GM21723 (cell line): ENCODE measurements at regions not wholly inside any gene's neighbourhood (a gene's known extent, or its start where the extent isn't known, plus 50 kb on each side); places are given as distances from the start of the nearest gene placed in this dataset.

Experiments
- ATAC-seq: cut with Tn5 transposase; IDR thresholded peaks from one replicate; pipeline ENCODE4 v1.9.1; 2021; ENCODE audit warnings: mild to moderate bottlenecking, moderate library complexity; ENCODE audit not compliant: unreplicated experiment

GRCh38 chr5:161042443-161042842 lies 190.4 kb upstream of the ATP10B start:
- ATAC-seq: no peak

- no peak for ATAC-seq
These were observed 188.8 kb upstream of the ATP10B start for GRCh38 chr5:161040818-161041217.

DNA sequence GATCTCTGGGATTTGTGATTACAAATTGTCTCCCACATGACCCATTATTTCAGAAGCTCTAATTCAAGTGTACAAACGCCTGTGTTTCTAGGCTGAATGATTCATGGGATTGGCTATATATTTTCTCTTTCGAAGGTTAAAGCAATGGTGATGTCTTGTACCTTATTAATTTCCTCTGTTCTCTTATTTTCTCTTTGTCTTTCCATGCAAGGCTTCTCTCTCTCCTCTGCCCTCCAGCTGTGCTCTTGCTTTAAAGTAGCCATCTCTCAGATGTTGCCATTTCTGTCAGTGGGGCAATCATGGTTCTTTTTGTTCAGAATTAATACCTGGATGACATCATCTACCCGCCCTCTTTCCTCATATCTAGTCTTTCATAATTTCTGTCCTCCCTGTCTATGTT lies 184.3 kb upstream of the ATP10B start:
- no peak for ATAC-seq

GRCh38 chr5:161034451-161034850 lies 182.4 kb upstream of the ATP10B start:
- ATAC-seq: no peak

- ATAC-seq: no peak
These were observed 178.2 kb upstream of the ATP10B start for GRCh38 chr5:161030229-161030628.

DNA sequence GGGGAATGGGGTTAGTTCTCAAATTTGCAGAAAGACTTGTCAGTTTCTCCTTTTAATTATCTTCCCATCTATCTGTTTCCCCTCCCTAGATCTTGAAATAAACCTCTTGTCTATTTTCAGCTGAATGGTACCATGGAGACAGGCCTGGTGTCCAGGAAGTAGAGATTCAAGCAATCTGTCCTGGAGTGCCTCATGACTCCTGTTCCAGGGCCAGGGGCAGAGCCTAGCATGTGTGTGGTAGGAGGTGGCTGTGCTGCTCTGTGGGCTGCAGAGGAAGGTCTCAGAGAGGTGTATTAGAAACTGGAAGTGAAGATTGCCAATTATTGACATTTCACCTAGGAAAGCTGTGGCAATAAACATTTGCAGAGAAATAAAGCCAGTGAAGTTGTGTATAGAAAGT lies 175.8 kb upstream of the ATP10B start:
- no peak for ATAC-seq

DNA sequence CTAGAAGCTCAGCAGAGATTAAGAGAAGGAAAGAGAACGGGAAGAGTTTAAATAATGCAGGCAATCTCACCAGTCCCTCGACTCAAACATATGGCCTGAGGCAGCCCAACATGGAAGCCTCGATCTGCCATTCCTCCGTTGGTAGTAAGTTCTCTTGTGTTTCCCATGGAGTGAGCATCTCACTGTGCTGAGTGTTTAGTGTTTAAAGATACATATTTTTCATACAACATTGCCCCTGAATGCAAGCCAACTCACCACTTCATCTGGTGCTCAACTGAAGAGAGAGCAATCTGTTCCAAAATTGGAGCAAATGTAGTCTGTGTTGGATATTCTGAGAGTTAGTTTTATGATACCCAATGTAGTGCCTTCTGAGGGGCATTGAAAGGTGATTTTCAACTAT lies 171.5 kb upstream of the ATP10B start:
- ATAC-seq: no peak

DNA sequence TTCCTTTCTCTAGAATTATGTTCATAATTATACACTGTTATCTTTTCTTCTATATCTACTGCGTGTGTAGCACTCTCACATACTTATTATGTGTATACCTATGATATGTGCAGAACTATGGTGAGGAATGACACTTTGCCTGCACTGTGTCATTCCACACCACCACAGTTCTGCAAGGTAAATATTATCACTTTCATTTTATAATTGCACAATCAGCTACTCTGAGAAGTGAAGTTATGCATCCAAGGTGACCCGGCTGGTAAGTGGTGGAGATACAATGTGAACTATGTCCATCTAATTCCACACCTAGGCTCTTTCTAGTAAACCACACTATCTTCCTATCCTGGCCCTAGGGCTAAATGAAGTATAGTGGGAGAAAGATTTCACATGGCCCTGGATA lies 170.1 kb upstream of the ATP10B start:
- ATAC-seq: no peak

DNA sequence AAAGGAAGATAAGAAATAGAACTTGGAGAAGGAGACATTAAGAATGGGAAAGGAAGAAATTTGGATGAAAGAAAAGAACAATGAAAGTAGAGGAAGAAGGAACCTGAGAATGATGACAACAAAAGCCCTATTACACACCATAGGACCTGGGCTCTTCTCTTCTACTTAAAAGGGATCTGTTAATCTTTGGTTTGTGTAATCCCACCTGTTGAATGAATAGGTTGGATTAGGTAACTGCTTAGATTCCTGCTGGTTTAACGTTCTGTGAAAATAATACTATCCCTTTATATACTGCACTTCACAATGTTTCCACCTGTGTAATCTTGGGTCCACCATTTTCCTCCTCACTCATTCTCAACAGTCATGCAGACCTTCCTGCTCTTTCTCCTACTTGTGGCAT lies 157.8 kb upstream of the ATP10B start:
- ATAC-seq: no peak

DNA sequence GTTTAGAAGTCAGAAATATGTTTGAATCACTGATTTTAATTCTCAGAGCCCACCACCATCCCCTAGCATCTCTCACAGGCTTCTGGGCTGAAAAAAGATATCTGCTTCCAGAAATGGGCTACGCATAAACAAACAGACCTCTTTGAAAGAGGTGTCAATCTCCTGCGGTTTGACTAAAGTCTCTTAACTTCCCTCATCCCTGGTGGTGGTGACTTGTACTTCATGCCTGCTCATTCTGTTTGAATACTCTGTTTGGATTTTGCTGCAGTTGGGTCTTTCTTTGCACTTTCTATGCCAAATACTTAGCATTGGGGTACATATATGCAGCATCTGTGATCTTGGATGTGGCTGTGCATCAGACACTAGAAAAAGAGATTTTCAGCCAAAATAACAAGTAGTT lies 157.2 kb upstream of the ATP10B start:
- ATAC-seq: no peak

DNA sequence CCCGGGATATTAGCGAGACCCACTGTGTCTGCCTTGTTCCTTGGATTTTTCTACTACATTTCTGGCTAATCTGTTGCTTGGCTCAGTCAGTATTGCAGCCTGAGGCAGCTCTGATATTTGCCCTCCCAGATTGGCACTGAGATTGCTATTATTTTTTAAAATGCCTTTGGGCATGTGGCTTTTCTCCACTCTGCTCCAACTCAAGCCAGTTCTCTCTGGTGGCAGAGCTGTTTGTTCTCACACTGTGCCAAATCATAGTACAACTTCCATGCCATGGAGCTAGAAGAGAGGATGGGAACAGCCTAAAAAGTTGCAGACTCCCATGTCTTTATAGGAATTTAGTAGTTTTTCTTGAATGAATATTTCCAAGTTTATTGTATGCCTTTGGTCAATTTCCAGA lies 155.9 kb upstream of the ATP10B start:
- ATAC-seq: no peak

- no peak for ATAC-seq
These were observed 150.6 kb upstream of the ATP10B start for GRCh38 chr5:161002571-161003074.

- ATAC-seq: peak; percentile 81
These were observed 149.6 kb upstream of the ATP10B start for GRCh38 chr5:161001604-161002003.

DNA sequence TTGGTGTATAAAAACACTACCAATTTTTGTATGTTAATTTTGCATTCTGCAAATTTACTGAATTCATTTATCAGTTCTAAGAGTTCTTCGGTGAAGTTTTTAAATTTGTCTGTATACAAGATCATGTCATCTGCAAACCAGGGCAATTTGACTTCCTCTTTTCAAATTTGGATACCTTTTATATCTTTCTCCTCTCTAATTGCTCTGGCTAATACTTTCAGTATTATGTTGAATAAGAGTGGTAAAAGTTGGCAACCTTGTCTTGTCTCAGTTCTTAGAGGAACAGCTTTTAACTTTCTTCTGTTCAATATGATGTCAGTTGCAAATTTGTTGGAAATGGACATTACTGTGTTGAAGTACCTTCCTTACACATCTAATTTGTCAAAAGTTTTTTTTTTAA lies 149.1 kb upstream of the ATP10B start:
- peak; percentile 54 for ATAC-seq

DNA sequence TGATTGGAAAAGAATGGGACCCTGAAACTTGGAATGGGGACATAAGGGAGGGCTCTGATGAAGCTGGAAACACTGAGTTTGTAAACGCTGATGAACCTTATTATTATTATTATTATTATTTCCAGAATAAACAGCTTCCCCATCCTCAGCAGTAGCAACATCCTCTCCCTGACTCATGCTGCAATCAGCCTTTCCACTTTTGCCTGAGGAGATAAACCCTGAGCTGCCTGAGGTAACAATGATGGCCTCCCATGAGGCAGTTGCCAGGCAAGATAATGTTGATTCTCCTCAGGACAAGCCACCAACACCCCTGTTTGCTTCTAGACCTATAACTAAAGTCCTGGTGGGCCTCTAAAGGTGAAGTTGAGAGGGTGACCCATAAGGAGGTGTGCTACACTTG lies 139.2 kb upstream of the ATP10B start:
- ATAC-seq: no peak

DNA sequence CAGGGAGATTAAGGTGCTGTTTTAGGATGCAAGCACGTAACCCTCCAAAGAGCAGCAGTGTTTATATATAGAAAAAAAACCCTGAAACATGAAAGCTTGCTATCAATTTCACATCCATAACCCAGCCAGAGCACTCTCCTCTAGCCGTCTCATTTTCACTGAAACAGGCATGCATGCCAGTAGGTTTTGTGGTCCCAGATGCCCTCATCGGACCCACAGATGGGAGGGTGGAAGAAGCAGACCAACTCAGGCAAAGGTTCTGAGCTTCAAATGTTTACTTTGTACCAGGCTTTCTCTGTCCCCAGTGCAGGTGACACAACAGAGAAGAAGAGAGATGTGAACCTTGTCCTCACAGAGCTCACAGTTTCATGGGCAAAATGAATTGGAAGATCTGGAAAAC lies 127.4 kb upstream of the ATP10B start:
- peak; percentile 29 for ATAC-seq

GRCh38 chr5:160978944-160979343 lies 126.9 kb upstream of the ATP10B start:
- ATAC-seq: peak; percentile 77

DNA sequence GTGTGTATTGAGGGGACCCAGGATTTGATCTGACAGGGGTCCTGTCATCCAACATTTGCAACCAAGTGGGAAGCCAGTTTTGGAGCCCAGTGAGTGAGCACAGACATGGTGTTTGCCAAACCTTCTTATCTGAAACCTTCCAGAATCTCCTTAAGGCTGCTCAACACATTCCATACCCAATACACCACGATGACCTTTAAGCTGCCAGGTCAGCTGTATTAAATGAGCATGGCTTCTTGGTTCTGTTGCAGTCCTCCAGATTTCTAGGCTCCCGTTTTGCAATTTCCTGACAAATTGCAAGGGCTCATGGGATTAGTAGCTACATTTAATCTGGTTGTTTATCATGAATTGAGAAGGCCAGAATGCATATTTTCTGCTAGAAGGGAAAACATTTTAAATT lies 124.2 kb upstream of the ATP10B start:
- no peak for ATAC-seq

GRCh38 chr5:160970605-160971191 lies 118.7 kb upstream of the ATP10B start:
- peak; percentile 58 for ATAC-seq

DNA sequence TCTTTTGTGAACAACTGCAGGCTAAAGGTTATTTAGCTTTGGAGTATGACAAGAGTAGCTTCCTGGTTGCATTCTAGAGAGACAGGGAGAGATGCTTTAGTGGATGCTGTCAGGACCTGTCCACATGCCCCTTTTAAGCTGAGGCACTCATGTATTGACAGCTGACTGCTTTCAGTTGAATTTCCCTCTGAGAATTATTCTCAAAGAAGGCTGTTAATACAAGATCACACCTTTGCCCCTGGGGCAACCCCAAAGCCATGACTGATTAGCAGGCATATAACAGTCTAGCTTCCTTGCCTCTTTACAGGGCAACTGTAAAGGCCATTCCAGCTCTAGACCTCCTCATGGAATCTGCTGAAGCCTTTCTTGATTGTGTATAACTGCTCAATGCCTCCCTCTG lies 117.6 kb upstream of the ATP10B start:
- no peak for ATAC-seq

GRCh38 chr5:160968480-160968879 lies 116.5 kb upstream of the ATP10B start:
- no peak for ATAC-seq

DNA sequence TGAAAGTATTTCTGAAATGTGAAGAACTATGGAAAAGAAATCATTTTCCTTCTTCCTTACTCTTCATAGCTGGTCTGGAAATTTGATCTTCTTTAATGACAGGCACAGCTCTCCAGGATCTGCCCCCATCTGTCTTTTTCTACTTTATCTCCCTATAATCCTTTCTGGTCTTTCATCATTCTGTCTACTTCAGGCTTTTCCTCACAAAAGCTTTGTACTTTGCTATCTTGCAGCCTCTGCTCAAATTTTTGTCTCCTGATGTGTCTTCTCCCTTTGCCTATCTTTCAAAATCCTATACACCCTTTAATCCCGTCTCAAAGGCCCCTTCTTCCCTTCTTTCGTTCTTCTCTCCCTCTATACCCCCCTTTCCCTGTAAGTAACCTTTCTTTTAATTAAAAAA lies 114.9 kb upstream of the ATP10B start:
- no peak for ATAC-seq

- no peak for ATAC-seq
These were observed 109.8 kb upstream of the ATP10B start for GRCh38 chr5:160961761-160962160.
